Small intestine (tissue), 7 donors: ENCODE measurements at regions not wholly inside any gene's neighbourhood (a gene's known extent, or its start where the extent isn't known, plus 50 kb on each side); places are given as distances from the start of the nearest gene placed in this dataset.

ENCODE experiments used
- DNase-seq, 2 donors: peaks; one replicate each; pipeline versions ENCODE4 v3.0.0 to v3.0.0-alpha.2; 2013
- FAIRE-seq: peaks from 2 replicates; lab custom pipeline; 2012; peaks lifted over from hg19 to GRCh38; lab: Jason Lieb, UNC
- H3K27ac ChIP-seq, 3 donors: one replicate each; pipeline ENCODE4 v1.5.1; 2013; ENCODE audit warnings: low read length in 2 of 3, mild to moderate bottlenecking in 2 of 3, control low read depth in 1 of 3, inconsistent platforms in 1 of 3, low read depth in 1 of 3, moderate library complexity in 1 of 3
- H3K27me3 ChIP-seq, 3 donors: one replicate each; pipeline ENCODE4 v1.6.1; 2013; ENCODE audit warnings: low read length in 3 of 3, inconsistent platforms in 1 of 3; ENCODE audit not compliant: control insufficient read depth in 3 of 3, insufficient read depth in 3 of 3
- H3K36me3 ChIP-seq, 3 donors: one replicate each; pipeline ENCODE4 v1.6.1; 2013; ENCODE audit warnings: low read length in 3 of 3, inconsistent platforms in 1 of 3, low read depth in 1 of 3, mild to moderate bottlenecking in 1 of 3, moderate library complexity in 1 of 3; ENCODE audit not compliant: control insufficient read depth in 3 of 3, insufficient read depth in 2 of 3
- H3K4me1 ChIP-seq, 3 donors: one replicate each; pipeline ENCODE4 v1.6.1; 2013; ENCODE audit warnings: low read length in 2 of 3, inconsistent platforms in 1 of 3, low read depth in 1 of 3, mild to moderate bottlenecking in 1 of 3, moderate library complexity in 1 of 3; ENCODE audit not compliant: control insufficient read depth in 3 of 3, insufficient read depth in 2 of 3
- H3K4me3 ChIP-seq, 3 donors: one replicate each; pipeline ENCODE4 v1.5.1; 2013; ENCODE audit warnings: low read length in 3 of 3, control low read depth in 1 of 3, inconsistent platforms in 1 of 3, low read depth in 1 of 3, mild to moderate bottlenecking in 1 of 3, moderate library complexity in 1 of 3
- H3K9me3 ChIP-seq, 2 donors: one replicate each; pipeline ENCODE4 v1.6.1; 2013; ENCODE audit warnings: low read depth in 1 of 2, low read length in 1 of 2; ENCODE audit not compliant: control insufficient read depth in 2 of 2, insufficient read depth in 1 of 2
- WGBS, 3 donors: extraction: QIAGEN DNeasy Blood & Tissue Kit; methylation state at CpG; one replicate each; pipeline ENCODE4 v1.1.7; 2013; 5-methylcytosine and 5-hydroxymethylcytosine counted together
- donor health status: healthy with polysubstance abuse.
- donor health status: control.
- donor health status: control.
- donor health status: Bipolar disorder and iron deficiency.
- donor health status: healthy.

- Histone ChIP-seq H3K9me3 (no peaks in the 10 kb centered on the region), H3K4me3 (no peak overlapping the region), H3K4me1 (no peaks in the 10 kb centered on the region), H3K27ac (no peak overlapping the region), H3K36me3 (no peaks in the 10 kb centered on the region), H3K27me3 (peaks cover 0 to 3% (median 0%) of the 10 kb centered on the region in 3 donors)
- WGBS, 3 donors: 56 to 86% (median 77%) methylated on average over 1 of the region's 1 CpG
- DNase-seq (no peak), FAIRE-seq (no peak)
Measured at GRCh38 chr10:64130152-64130551, 609.0 kb downstream of the REEP3 start.

- H3K27me3 ChIP-seq: no peaks in the 10 kb centered on the region
- H3K9me3 ChIP-seq: no peaks in the 10 kb centered on the region
- DNase-seq: no peak
- H3K36me3 ChIP-seq: no peaks in the 10 kb centered on the region
- H3K4me3 ChIP-seq: no peak overlapping the region
- no peak overlapping the region for H3K27ac ChIP-seq
- 29 to 60% (median 40%) methylated on average over 1 of the region's 1 CpG for WGBS, 3 donors
- H3K4me1 ChIP-seq: no peaks in the 10 kb centered on the region
- no peak for FAIRE-seq
Measured at GRCh38 chr10:64134676-64135075, 613.5 kb downstream of the REEP3 start.

- no peak for DNase-seq
- no peak overlapping the region for H3K4me3 ChIP-seq
Measured at GRCh38 chr10:64142395-64142794, 621.2 kb downstream of the REEP3 start.

GRCh38 chr10:64148607-64149006, 627.4 kb downstream of the REEP3 start:
- H3K27ac ChIP-seq: no peak overlapping the region
- H3K9me3 ChIP-seq: no peaks in the 10 kb centered on the region
- DNase-seq (no peak), FAIRE-seq (no peak)
- no peaks in the 10 kb centered on the region for H3K27me3 ChIP-seq
- no peak overlapping the region for H3K4me3 ChIP-seq
- H3K36me3 ChIP-seq: no peaks in the 10 kb centered on the region
- H3K4me1 ChIP-seq: no peaks in the 10 kb centered on the region

More at GRCh38 chr10:64142395-64142794, 621.2 kb downstream of the REEP3 start:
- Histone ChIP-seq H3K4me1 (no peaks in the 10 kb centered on the region), H3K27ac (no peak overlapping the region), H3K27me3 (no peaks in the 10 kb centered on the region), H3K36me3 (no peaks in the 10 kb centered on the region), H3K9me3 (no peaks in the 10 kb centered on the region)
- no peak for FAIRE-seq
- WGBS, 3 donors: 85 to 87% (median 86%) methylated on average over 3 of the region's 3 CpGs

- H3K9me3 ChIP-seq: no peaks in the 10 kb centered on the region
- H3K4me1 ChIP-seq: no peaks in the 10 kb centered on the region
- 40 to 54% (median 46%) methylated on average over 3 of the region's 3 CpGs for WGBS, 3 donors
- no peaks in the 10 kb centered on the region for H3K36me3 ChIP-seq
- no peak overlapping the region for H3K27ac ChIP-seq
- FAIRE-seq: no peak
- H3K4me3 ChIP-seq: no peak overlapping the region
- no peaks in the 10 kb centered on the region for H3K27me3 ChIP-seq
- no peak for DNase-seq
Measured at GRCh38 chr10:64156166-64156565, 635.0 kb downstream of the REEP3 start.

GRCh38 chr10:64158551-64158950, 637.4 kb downstream of the REEP3 start:
- Histone ChIP-seq H3K4me1 (no peaks in the 10 kb centered on the region), H3K27ac (no peak overlapping the region), H3K9me3 (no peaks in the 10 kb centered on the region), H3K36me3 (no peaks in the 10 kb centered on the region), H3K4me3 (no peak overlapping the region), H3K27me3 (no peaks in the 10 kb centered on the region)
- 81 to 86% (median 86%) methylated on average over 2 of the region's 2 CpGs for WGBS, 3 donors
- FAIRE-seq: no peak
- DNase-seq: no peak

- DNase-seq: no peak
- H3K36me3 ChIP-seq: no peaks in the 10 kb centered on the region
- H3K27ac ChIP-seq: no peak overlapping the region
- no peaks in the 10 kb centered on the region for H3K27me3 ChIP-seq
- no peaks in the 10 kb centered on the region for H3K9me3 ChIP-seq
- 32 to 73% (median 57%) methylated on average over 2 of the region's 2 CpGs for WGBS, 3 donors
- no peaks in the 10 kb centered on the region for H3K4me1 ChIP-seq
- no peak overlapping the region for H3K4me3 ChIP-seq
- no peak for FAIRE-seq
Measured at GRCh38 chr10:64159910-64160872, 639.0 kb downstream of the REEP3 start.

GRCh38 chr10:64170791-64171190, 649.6 kb downstream of the REEP3 start:
- no peak for FAIRE-seq
- Histone ChIP-seq H3K27me3 (no peaks in the 10 kb centered on the region), H3K4me3 (no peak overlapping the region), H3K9me3 (no peaks in the 10 kb centered on the region), H3K27ac (no peak overlapping the region), H3K36me3 (no peaks in the 10 kb centered on the region), H3K4me1 (no peaks in the 10 kb centered on the region)
- DNase-seq: no peak
- 95 to 96% (median 95%) methylated on average over 35 of the region's 35 CpGs for WGBS, 3 donors
